GM12878 (cell line): ENCODE measurements at regions not wholly inside any gene's neighbourhood (a gene's known extent, or its start where the extent isn't known, plus 50 kb on each side); places are given as distances from the start of the nearest gene placed in this dataset.
A peak's percentile ranks its signal among the peaks of the same experiment; 100 is the strongest.

Experiments
- ATAC-seq: fragments of 200-7000 bp; cut with Tn5 transposase; 3 replicates; pipeline ENCODE4 v1.9.1; 2020; ENCODE audit warnings: mild to moderate bottlenecking, moderate library complexity
- BruUV-seq: library from RNA; stranded (reverse); fragments of 400-500 nt; replicated peaks from 2 replicates; lab custom pipeline; 2021; lab: Mats Ljungman, UMichigan
- CTCF ChIA-PET: fragments of 300-600 bp; sonication (Branson Sonifier 250); formaldehyde crosslinking; extraction: SDS; loops from one replicate; lab custom pipeline; 2021; ENCODE audit warnings: inconsistent platforms; lab: Yijun Ruan, JAX
- POLR2A ChIA-PET: fragments of 350-600 bp; formaldehyde crosslinking; extraction: SDS; loops from one replicate; lab custom pipeline; 2021; ENCODE audit warnings: inconsistent platforms; lab: Charles Lee
- RAD21 ChIA-PET: fragments of 300-600 bp; sonication (Branson Sonifier 250); formaldehyde crosslinking; loops from one replicate; lab custom pipeline; 2023; ENCODE audit warnings: antibody characterized with exemption; ENCODE audit not compliant: unreplicated experiment; lab: Charles Lee
- SMC1A ChIA-PET: fragments of 300-600 bp; sonication (Branson Sonifier 250); formaldehyde crosslinking; loops from one replicate; lab custom pipeline; 2023; ENCODE audit not compliant: unreplicated experiment, uncharacterized antibody; lab: Charles Lee
- DNase-seq: peaks from one replicate; pipeline ENCODE4 v3.0.0-alpha.2; 2011; ENCODE audit warnings: low read depth, low spot score
- FAIRE-seq: peaks from 3 replicates; lab custom pipeline; 2011; peaks lifted over from hg19 to GRCh38; lab: Jason Lieb, UNC
- H2AFZ ChIP-seq: 2 replicates; pipeline ENCODE4 v1.6.0; 2011; ENCODE audit warnings: low read depth, low read length, control low read depth; ENCODE audit not compliant: control insufficient read depth
- H3K27ac ChIP-seq: 2 replicates; pipeline ENCODE4 v1.5.1; 2011; ENCODE audit warnings: control low read depth; ENCODE audit not compliant: control insufficient read depth, insufficient read depth
- H3K27me3 ChIP-seq, 2 experiments: replicated peaks in 1 of 2; 2 replicates each; pipeline versions ENCODE4 v1.6.0 to v1.6.1; 2011; ENCODE audit warnings: low read length in 1 of 2; ENCODE audit not compliant: control insufficient read depth in 2 of 2, insufficient read depth in 2 of 2
- H3K36me3 ChIP-seq, 2 experiments: 2 replicates each; pipeline ENCODE4 v1.5.1; 2011; ENCODE audit warnings: low read length in 1 of 2; ENCODE audit not compliant: control insufficient read depth in 2 of 2, insufficient read depth in 2 of 2
- H3K4me1 ChIP-seq: 2 replicates; pipeline ENCODE4 v1.6.1; 2011; ENCODE audit warnings: mild to moderate bottlenecking, low read length, moderate library complexity, mixed read lengths; ENCODE audit not compliant: control insufficient read depth, insufficient read depth
- H3K4me2 ChIP-seq: 2 replicates; pipeline ENCODE4 v1.6.0; 2011; ENCODE audit warnings: control low read depth; ENCODE audit not compliant: control insufficient read depth, insufficient read depth
- H3K4me3 ChIP-seq: fragments of 200-600 bp; sonication (generic); 2 replicates; pipeline ENCODE4 v1.5.1; 2016
- H3K79me2 ChIP-seq: 2 replicates; pipeline ENCODE4 v1.6.0; 2011; ENCODE audit warnings: low read length; ENCODE audit not compliant: control insufficient read depth, insufficient read depth
- H3K9ac ChIP-seq: 2 replicates; pipeline ENCODE4 v1.8.0; 2011; ENCODE audit warnings: low read length, control low read depth, mixed read lengths; ENCODE audit not compliant: control insufficient read depth, insufficient read depth
- H3K9me3 ChIP-seq: replicated peaks from 3 replicates; pipeline ENCODE4 v1.5.1; 2011; ENCODE audit warnings: mild to moderate bottlenecking, low read length; ENCODE audit not compliant: control insufficient read depth, insufficient read depth
- H4K20me1 ChIP-seq: 2 replicates; pipeline ENCODE4 v1.6.0; 2011; ENCODE audit not compliant: control insufficient read depth, insufficient read depth
- ATF2 ChIP-seq: IDR thresholded peaks from 2 replicates; pipeline ENCODE4 v1.6.1; 2012; ENCODE audit warnings: low read length, inconsistent platforms
- BCL3 ChIP-seq: IDR thresholded peaks from 2 replicates; pipeline ENCODE4 v1.6.1; 2011; ENCODE audit warnings: borderline replicate concordance, low read depth, mild to moderate bottlenecking, moderate library complexity, low read length; ENCODE audit not compliant: insufficient read depth, poor library complexity, severe bottlenecking
- MYB ChIP-seq: fragments of 150-350 bp; IDR thresholded peaks from 2 replicates; pipeline ENCODE4 v1.6.1; 2014; ENCODE audit warnings: mild to moderate bottlenecking, low read depth, low read length, borderline replicate concordance
- NR2C2 ChIP-seq: IDR thresholded peaks from 2 replicates; pipeline ENCODE4 v1.6.1; 2011; ENCODE audit warnings: borderline replicate concordance, low read depth; ENCODE audit not compliant: control insufficient read depth, insufficient read length
- SIN3A ChIP-seq: IDR thresholded peaks from 2 replicates; pipeline ENCODE4 v1.6.1; 2012; ENCODE audit warnings: low read depth, low read length, improper control_type of control experiment
- YY1 ChIP-seq: IDR thresholded peaks from 2 replicates; pipeline ENCODE4 v1.6.1; 2011; ENCODE audit warnings: low read depth, mild to moderate bottlenecking, low read length
- ZBTB33 ChIP-seq: fragments of 450-650 bp; IDR thresholded peaks from 2 replicates; pipeline ENCODE4 v1.6.1; 2017; ENCODE audit warnings: mild to moderate bottlenecking
- ZNF384 ChIP-seq: IDR thresholded peaks from 2 replicates; pipeline ENCODE4 v1.6.1; 2012; ENCODE audit warnings: low read depth, mild to moderate bottlenecking, low read length, improper control_type of control experiment, borderline replicate concordance
- WGBS: methylation state at CpG from one replicate; pipeline ENCODE4 v1.1.6; 2016; ENCODE audit warnings: low lambda C conversion rate; ENCODE audit not compliant: insufficient replicate concordance, insufficient coverage; ENCODE audit errors: missing lambda C conversion rate; 5-methylcytosine and 5-hydroxymethylcytosine counted together
- in situ Hi-C: fragments of 300-500 bp; cut with MboI; formaldehyde crosslinking; loops from 9 replicates; pipeline ENCODE4 v1.14.3; 2018; ENCODE audit warnings: mixed read lengths
- intact Hi-C: fragments of 100-400 bp; cut with micrococcal nuclease; formaldehyde crosslinking; loops from one replicate; pipeline ENCODE4 v1.14.2; 2022; ENCODE audit not compliant: unreplicated experiment

GRCh38 chr4:175944126-175944910 is 121.3 kb upstream of the WDR17 start (continued):
- no peak for TF ChIP-seq ZNF384

GRCh38 chr4:175946472-175947116 is 119.0 kb upstream of the WDR17 start:
- Histone ChIP-seq H3K79me2 (no peaks in the 10 kb centered on the region), H3K4me2 (no peak overlapping the region), H4K20me1 (no peaks in the 10 kb centered on the region), H3K36me3 (no peaks in the 10 kb centered on the region), H3K27ac (no peak overlapping the region), H3K4me3 (no peak overlapping the region), H3K27me3 (peaks cover 0 to 3% of the 10 kb centered on the region in 2 experiments; a peak in 1 of 4 replicates), H2AFZ (no peak overlapping the region), H3K9me3 (no peaks in the 10 kb centered on the region), H3K9ac (no peak overlapping the region), H3K4me1 (no peaks in the 10 kb centered on the region)
- in situ Hi-C loops: no loop called here
- BruUV-seq: no TSS peak
- POLR2A ChIA-PET: no interaction called here
- SMC1A ChIA-PET: interaction anchor here (1.8 to 2.0 kb wide), 2 partner anchors 394 to 396 kb away, joined by 4 to 10 read pairs; no protein-coding TSS in a partner anchor
- no peak for TF ChIP-seq YY1
- TF ChIP-seq ZBTB33: no peak
- no peak for TF ChIP-seq ATF2
- TF ChIP-seq BCL3: no peak
- no peak for TF ChIP-seq SIN3A
- TF ChIP-seq MYB: no peak
- no peak for TF ChIP-seq NR2C2
- FAIRE-seq: peak; percentile 18
- CTCF ChIA-PET: interaction anchor here (1.0 to 6.6 kb wide), 5 partner anchors 12 to 395 kb away, joined by 3 to 30 read pairs (median 5); no protein-coding TSS in a partner anchor
- WGBS: 8% methylated on average over 6 of the region's 6 CpGs
- 0 out of 3 replicates have a peak, but pooled peaks have one; percentile 25 for ATAC-seq
- intact Hi-C loops: loop anchor here (1.0 to 2.0 kb wide), 2 partner anchors 178 to 394 kb away; no protein-coding TSS in a partner anchor
- DNase-seq: no peak
- RAD21 ChIA-PET: interaction anchor here (1.9 kb wide), 2 partner anchors 107 to 395 kb away, joined by 4 to 7 read pairs; no protein-coding TSS in a partner anchor
